ENCODE measurements at regions not wholly inside any gene's neighbourhood (a gene's known extent, or its start where the extent isn't known, plus 50 kb on each side); places are given as distances from the start of the nearest gene placed in this dataset.

DNA sequence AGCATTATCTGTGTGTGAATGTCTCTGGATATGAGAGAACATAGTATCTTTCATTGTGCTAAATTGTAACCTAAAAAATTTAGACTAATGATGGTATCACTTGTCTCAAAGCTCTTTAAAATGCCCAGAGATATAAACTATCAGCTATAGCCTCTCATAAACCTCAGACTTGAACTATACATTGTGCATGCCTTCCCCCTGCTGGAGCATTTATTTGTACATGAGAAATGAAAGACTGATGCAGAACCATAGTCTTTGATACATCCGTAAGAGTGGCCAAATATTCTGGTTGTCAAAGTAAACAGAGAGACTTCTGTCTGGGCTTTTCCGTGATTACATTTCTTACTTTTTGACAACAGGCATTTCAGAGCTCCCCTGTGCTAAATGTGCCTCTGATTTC is 71.9 kb upstream of the CCDC68 start:
- TF ChIP-seq EZH2 (IDR thresholded peaks at IDR 0.05; ENCODE audit: borderline replicate concordance, low read length), result no peak
- TF ChIP-seq, protein P1, sequence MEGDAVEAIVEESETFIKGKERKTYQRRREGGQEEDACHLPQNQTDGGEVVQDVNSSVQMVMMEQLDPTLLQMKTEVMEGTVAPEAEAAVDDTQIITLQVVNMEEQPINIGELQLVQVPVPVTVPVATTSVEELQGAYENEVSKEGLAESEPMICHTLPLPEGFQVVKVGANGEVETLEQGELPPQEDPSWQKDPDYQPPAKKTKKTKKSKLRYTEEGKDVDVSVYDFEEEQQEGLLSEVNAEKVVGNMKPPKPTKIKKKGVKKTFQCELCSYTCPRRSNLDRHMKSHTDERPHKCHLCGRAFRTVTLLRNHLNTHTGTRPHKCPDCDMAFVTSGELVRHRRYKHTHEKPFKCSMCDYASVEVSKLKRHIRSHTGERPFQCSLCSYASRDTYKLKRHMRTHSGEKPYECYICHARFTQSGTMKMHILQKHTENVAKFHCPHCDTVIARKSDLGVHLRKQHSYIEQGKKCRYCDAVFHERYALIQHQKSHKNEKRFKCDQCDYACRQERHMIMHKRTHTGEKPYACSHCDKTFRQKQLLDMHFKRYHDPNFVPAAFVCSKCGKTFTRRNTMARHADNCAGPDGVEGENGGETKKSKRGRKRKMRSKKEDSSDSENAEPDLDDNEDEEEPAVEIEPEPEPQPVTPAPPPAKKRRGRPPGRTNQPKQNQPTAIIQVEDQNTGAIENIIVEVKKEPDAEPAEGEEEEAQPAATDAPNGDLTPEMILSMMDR (conservative IDR thresholded peaks at IDR 0.05 in 1 of 2, IDR thresholded peaks at IDR 0.05 in 1 of 2; ENCODE audit: extremely low read depth in 1 of 2, insufficient read depth in 1 of 2, low read depth in 1 of 2, low read length in 2 of 2), result no peak
